B cell (primary cell): ENCODE measurements at regions not wholly inside any gene's neighbourhood (a gene's known extent, or its start where the extent isn't known, plus 50 kb on each side); places are given as distances from the start of the nearest gene placed in this dataset.

Source experiments
- ATAC-seq: fragments of 200-7000 bp; cut with Tn5 transposase; one replicate; pipeline ENCODE4 v1.10.0; 2021; ENCODE audit warnings: low read depth, mild to moderate bottlenecking, moderate number of reproducible peaks, moderate library complexity
- CTCF ChIA-PET: fragments of 350-600 bp; sonication (Branson Sonifier 250); formaldehyde crosslinking; loops from one replicate; lab custom pipeline; 2021; ENCODE audit warnings: antibody characterized with exemption, inconsistent platforms; lab: Charles Lee
- POLR2A ChIA-PET: fragments of 350-600 bp; sonication (Branson Sonifier 250); formaldehyde crosslinking; loops from one replicate; lab custom pipeline; 2021; ENCODE audit warnings: antibody characterized with exemption; lab: Charles Lee
- DNase-seq: peaks from one replicate; pipeline ENCODE4 v3.0.0; 2013
- H2AFZ ChIP-seq: 2 replicates; pipeline ENCODE4 v1.6.1; 2012; ENCODE audit warnings: mild to moderate bottlenecking, low read depth, low read length; ENCODE audit not compliant: insufficient read depth, poor library complexity, severe bottlenecking
- H3K27ac ChIP-seq, 2 donors: 1 replicate in 1 of 2; 2 replicates in 1 of 2; pipeline ENCODE4 v1.5.1; 2012 to 2013; ENCODE audit warnings: low read length in 2 of 2, mild to moderate bottlenecking in 2 of 2, moderate library complexity in 1 of 2
- H3K27me3 ChIP-seq, 4 experiments: fragments of 200-600 bp in 1 of 4; sonication (generic) in 1 of 4; replicated peaks in 1 of 4; 1 replicate in 2 of 4; 2 replicates in 2 of 4; pipeline versions ENCODE4 v1.6.1 to v1.7.0; 2013 to 2016; ENCODE audit warnings: low read length in 3 of 4, mild to moderate bottlenecking in 2 of 4, mixed read lengths in 1 of 4, moderate library complexity in 1 of 4; ENCODE audit not compliant: insufficient read depth in 4 of 4, control insufficient read depth in 3 of 4; ENCODE audit errors: control extremely low read depth in 1 of 4
- H3K36me3 ChIP-seq, 2 experiments: replicated peaks in 1 of 2; 1 replicate in 1 of 2; 2 replicates in 1 of 2; pipeline versions ENCODE4 v1.6.1 to v1.7.1; 2013; ENCODE audit warnings: low read length in 1 of 2; ENCODE audit not compliant: insufficient read depth in 2 of 2, control insufficient read depth in 1 of 2; ENCODE audit errors: control extremely low read depth in 1 of 2, extremely low read depth in 1 of 2
- H3K4me1 ChIP-seq, 2 donors: fragments of 200-600 bp in 1 of 2; sonication (generic) in 1 of 2; 1 replicate in 1 of 2; 2 replicates in 1 of 2; pipeline versions ENCODE4 v1.5.1 to v1.6.1; 2013 to 2017; ENCODE audit warnings: low read length in 2 of 2; ENCODE audit not compliant: control insufficient read depth in 2 of 2, insufficient read depth in 2 of 2
- H3K4me2 ChIP-seq: replicated peaks from 2 replicates; pipeline ENCODE3; 2012; ENCODE audit warnings: mild to moderate bottlenecking, low read depth, low read length; ENCODE audit not compliant: poor library complexity, severe bottlenecking
- H3K4me3 ChIP-seq, 5 experiments: fragments of 200-600 bp in 1 of 5; sonication (generic) in 1 of 5; 1 replicate in 3 of 5; 2 replicates in 2 of 5; pipeline versions ENCODE4 v1.5.1 to v1.7.0; 2011 to 2016; ENCODE audit warnings: low read length in 4 of 5, mild to moderate bottlenecking in 4 of 5, low read depth in 2 of 5, control low read depth in 1 of 5, moderate library complexity in 1 of 5; ENCODE audit not compliant: insufficient read depth in 1 of 5; ENCODE audit errors: control extremely low read depth in 1 of 5, extremely low read depth in 1 of 5
- H3K79me2 ChIP-seq: fragments of 200-600 bp; sonication (generic); one replicate; pipeline ENCODE4 v1.6.0; 2016; ENCODE audit warnings: low read length; ENCODE audit not compliant: control insufficient read depth, insufficient read depth
- H3K9ac ChIP-seq: fragments of 200-600 bp; sonication (generic); 2 replicates; pipeline ENCODE4 v1.6.1; 2017; ENCODE audit warnings: mild to moderate bottlenecking, low read length, moderate library complexity
- H3K9me3 ChIP-seq, 3 donors: one replicate each; pipeline versions ENCODE4 v1.6.1 to v1.7.1; 2013; ENCODE audit warnings: low read length in 2 of 3; ENCODE audit not compliant: control insufficient read depth in 2 of 3, insufficient read depth in 1 of 3; ENCODE audit errors: control extremely low read depth in 1 of 3
- H4K20me1 ChIP-seq: 2 replicates; pipeline ENCODE4 v1.6.0; 2012; ENCODE audit warnings: mild to moderate bottlenecking, low read length; ENCODE audit not compliant: insufficient read depth, control insufficient read depth, poor library complexity, severe bottlenecking
- H3K27ac Mint-ChIP-seq: one replicate; pipeline ENCODE4 v1.8.0; 2021; ENCODE audit warnings: mixed read lengths
- H3K27me3 Mint-ChIP-seq: one replicate; pipeline ENCODE4 v1.8.0; 2021; ENCODE audit warnings: mixed read lengths
- H3K4me1 Mint-ChIP-seq: one replicate; pipeline ENCODE4 v1.8.0; 2021; ENCODE audit warnings: mixed read lengths
- H3K4me3 Mint-ChIP-seq: one replicate; pipeline ENCODE4 v1.8.0; 2021; ENCODE audit warnings: mixed read lengths
- H3K9me3 Mint-ChIP-seq: one replicate; pipeline ENCODE4 v1.8.0; 2022; ENCODE audit warnings: mixed read lengths; ENCODE audit not compliant: insufficient read depth
- EZH2 ChIP-seq: IDR thresholded peaks from 2 replicates; pipeline ENCODE4 v1.6.1; 2012; ENCODE audit warnings: borderline replicate concordance, low read depth, mild to moderate bottlenecking, moderate library complexity, low read length; ENCODE audit not compliant: insufficient read depth, poor library complexity, severe bottlenecking
- WGBS: methylation state at CpG from one replicate; pipeline ENCODE4 v1.1.5; 2013; ENCODE audit warnings: missing lambda C conversion rate; ENCODE audit not compliant: insufficient coverage; 5-methylcytosine and 5-hydroxymethylcytosine counted together
- intact Hi-C: fragments of 100-400 bp; cut with micrococcal nuclease; formaldehyde crosslinking; loops from one replicate; pipeline ENCODE4 v1.10.0; 2022
- TF ChIP-seq, protein P1 (sequence below): fragments of 200-600 bp; IDR thresholded peaks from one replicate; pipeline ENCODE4 v1.8.0; 2022; ENCODE audit warnings: antibody characterized with exemption, mild to moderate bottlenecking

GRCh38 chr12:104870797-104871196 lies 87.3 kb downstream of the SLC41A2 start:
- no peaks in the 10 kb centered on the region for H3K9me3 ChIP-seq
- DNase-seq, result no peak
- ChIA-PET CTCF (interaction anchor here (1.4 kb wide), 1 partner anchor 489 kb away, joined by 3 read pairs; no protein-coding TSS in a partner anchor), POLR2A (no interaction called here)
- no peak overlapping the region for H3K4me3 ChIP-seq
- no CpG with 5 or more reads among the region's 1 CpG for WGBS
- no peaks in the 10 kb centered on the region for H3K27me3 ChIP-seq
- Mint-ChIP-seq H3K9me3 (no peaks in the 10 kb centered on the region), H3K27ac (no peak overlapping the region), H3K4me3 (no peak overlapping the region), H3K4me1 (peaks cover 8% of the 10 kb centered on the region), H3K27me3 (no peaks in the 10 kb centered on the region)
- no peaks in the 10 kb centered on the region for H3K4me1 ChIP-seq
- H3K27ac ChIP-seq, result no peak overlapping the region
- no peak overlapping the region for H3K4me2 ChIP-seq
- no peaks in the 10 kb centered on the region for H3K79me2 ChIP-seq
- no peak overlapping the region for H2AFZ ChIP-seq
- H4K20me1 ChIP-seq, result no peaks in the 10 kb centered on the region
- no peak for TF ChIP-seq EZH2
- TF ChIP-seq, protein P1, sequence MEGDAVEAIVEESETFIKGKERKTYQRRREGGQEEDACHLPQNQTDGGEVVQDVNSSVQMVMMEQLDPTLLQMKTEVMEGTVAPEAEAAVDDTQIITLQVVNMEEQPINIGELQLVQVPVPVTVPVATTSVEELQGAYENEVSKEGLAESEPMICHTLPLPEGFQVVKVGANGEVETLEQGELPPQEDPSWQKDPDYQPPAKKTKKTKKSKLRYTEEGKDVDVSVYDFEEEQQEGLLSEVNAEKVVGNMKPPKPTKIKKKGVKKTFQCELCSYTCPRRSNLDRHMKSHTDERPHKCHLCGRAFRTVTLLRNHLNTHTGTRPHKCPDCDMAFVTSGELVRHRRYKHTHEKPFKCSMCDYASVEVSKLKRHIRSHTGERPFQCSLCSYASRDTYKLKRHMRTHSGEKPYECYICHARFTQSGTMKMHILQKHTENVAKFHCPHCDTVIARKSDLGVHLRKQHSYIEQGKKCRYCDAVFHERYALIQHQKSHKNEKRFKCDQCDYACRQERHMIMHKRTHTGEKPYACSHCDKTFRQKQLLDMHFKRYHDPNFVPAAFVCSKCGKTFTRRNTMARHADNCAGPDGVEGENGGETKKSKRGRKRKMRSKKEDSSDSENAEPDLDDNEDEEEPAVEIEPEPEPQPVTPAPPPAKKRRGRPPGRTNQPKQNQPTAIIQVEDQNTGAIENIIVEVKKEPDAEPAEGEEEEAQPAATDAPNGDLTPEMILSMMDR, result no peak
- intact Hi-C loops, result no loop called here
- no peaks in the 10 kb centered on the region for H3K36me3 ChIP-seq
- no peak for ATAC-seq
- no peak overlapping the region for H3K9ac ChIP-seq

DNA sequence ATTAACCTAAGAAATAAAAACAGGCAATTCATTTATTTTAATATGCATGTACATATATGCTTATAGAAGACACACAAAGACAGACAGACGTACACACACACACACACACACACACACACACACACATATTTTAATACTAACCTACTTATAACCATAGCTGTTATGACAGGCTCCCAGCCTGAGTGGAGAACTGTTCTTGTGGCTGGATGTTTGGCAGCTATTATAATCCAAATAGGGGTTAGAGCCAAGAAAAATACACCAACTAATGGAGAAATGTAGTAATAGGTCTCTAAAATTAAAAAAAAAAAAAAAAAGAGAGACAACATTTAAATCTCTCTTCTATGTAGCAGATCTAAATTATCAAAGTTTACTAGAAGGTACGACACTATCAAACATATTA lies 91.8 kb downstream of the SLC41A2 start:
- Mint-ChIP-seq H3K4me3 (no peak overlapping the region), H3K4me1 (peaks cover 12% of the 10 kb centered on the region), H3K27me3 (no peaks in the 10 kb centered on the region), H3K27ac (no peak overlapping the region), H3K9me3 (no peaks in the 10 kb centered on the region)
- no peak overlapping the region for H3K27ac ChIP-seq
- no peaks in the 10 kb centered on the region for H3K79me2 ChIP-seq
- no peaks in the 10 kb centered on the region for H3K27me3 ChIP-seq
- H3K4me3 ChIP-seq, result no peak overlapping the region
- H3K36me3 ChIP-seq, result no peaks in the 10 kb centered on the region
- no peak overlapping the region for H3K4me2 ChIP-seq
- POLR2A ChIA-PET, result no interaction called here
- no peak for TF ChIP-seq EZH2
- TF ChIP-seq, protein P1, result no peak
- H3K9me3 ChIP-seq, result no peaks in the 10 kb centered on the region
- H4K20me1 ChIP-seq, result no peaks in the 10 kb centered on the region
- ATAC-seq, result no peak
- no peaks in the 10 kb centered on the region for H3K4me1 ChIP-seq
- H3K9ac ChIP-seq, result no peak overlapping the region
- H2AFZ ChIP-seq, result no peak overlapping the region
- intact Hi-C loops, result no loop called here
- CTCF ChIA-PET, result interaction anchor here (0.9 to 1.4 kb wide), 2 partner anchors 194 to 484 kb away, joined by 3 to 5 read pairs; no protein-coding TSS in a partner anchor
- DNase-seq, result no peak
- WGBS, result no CpG with 5 or more reads among the region's 2 CpGs
